ENCODE measurements at regions not wholly inside any gene's neighbourhood (a gene's known extent, or its start where the extent isn't known, plus 50 kb on each side); places are given as distances from the start of the nearest gene placed in this dataset.

DNA sequence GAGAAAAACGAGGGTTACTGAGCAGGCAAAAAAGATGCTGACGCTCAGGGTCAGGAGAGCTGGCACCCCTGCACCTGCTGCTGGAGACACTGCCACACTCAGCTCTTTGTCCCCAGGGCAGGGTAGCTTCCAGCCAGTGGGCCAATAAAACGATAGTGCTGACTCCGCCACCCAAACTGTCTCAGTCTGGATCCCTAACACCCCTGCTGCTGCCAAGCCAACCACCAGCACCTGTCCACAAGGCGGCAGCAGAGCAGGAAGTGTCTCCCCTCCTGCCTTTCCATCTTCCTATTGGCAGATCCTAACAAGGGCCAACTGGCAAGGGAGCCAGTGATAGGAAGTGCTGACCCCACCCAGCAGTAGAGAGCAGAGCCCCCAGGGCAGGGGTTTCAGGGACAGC, 531.5 kb upstream of the SALL3 start:
- TF ChIP-seq, protein P1, sequence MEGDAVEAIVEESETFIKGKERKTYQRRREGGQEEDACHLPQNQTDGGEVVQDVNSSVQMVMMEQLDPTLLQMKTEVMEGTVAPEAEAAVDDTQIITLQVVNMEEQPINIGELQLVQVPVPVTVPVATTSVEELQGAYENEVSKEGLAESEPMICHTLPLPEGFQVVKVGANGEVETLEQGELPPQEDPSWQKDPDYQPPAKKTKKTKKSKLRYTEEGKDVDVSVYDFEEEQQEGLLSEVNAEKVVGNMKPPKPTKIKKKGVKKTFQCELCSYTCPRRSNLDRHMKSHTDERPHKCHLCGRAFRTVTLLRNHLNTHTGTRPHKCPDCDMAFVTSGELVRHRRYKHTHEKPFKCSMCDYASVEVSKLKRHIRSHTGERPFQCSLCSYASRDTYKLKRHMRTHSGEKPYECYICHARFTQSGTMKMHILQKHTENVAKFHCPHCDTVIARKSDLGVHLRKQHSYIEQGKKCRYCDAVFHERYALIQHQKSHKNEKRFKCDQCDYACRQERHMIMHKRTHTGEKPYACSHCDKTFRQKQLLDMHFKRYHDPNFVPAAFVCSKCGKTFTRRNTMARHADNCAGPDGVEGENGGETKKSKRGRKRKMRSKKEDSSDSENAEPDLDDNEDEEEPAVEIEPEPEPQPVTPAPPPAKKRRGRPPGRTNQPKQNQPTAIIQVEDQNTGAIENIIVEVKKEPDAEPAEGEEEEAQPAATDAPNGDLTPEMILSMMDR (IDR thresholded peaks at IDR 0.05), result no peak
- TF ChIP-seq POLR2A (IDR thresholded peaks at IDR 0.05), result no peak

Data from heart left ventricle (tissue), 13 donors.